Panc1 (cell line): ENCODE measurements at regions not wholly inside any gene's neighbourhood (a gene's known extent, or its start where the extent isn't known, plus 50 kb on each side); places are given as distances from the start of the nearest gene placed in this dataset.

Source experiments
- ATAC-seq: fragments of 200-7000 bp; cut with Tn5 transposase; 2 replicates; pipeline ENCODE4 v1.9.1; 2020; ENCODE audit warnings: mild to moderate bottlenecking, moderate library complexity
- BruUV-seq: library from RNA; stranded (reverse); fragments of 400-500 nt; replicated peaks from 2 replicates; lab custom pipeline; 2021; lab: Mats Ljungman, UMichigan
- CTCF ChIA-PET: fragments of 300-600 bp; sonication (Branson Sonifier 250); formaldehyde crosslinking; loops from one replicate; lab custom pipeline; 2022; ENCODE audit warnings: antibody characterized with exemption; lab: Charles Lee
- POLR2A ChIA-PET: fragments of 300-600 bp; sonication (Branson Sonifier 250); formaldehyde crosslinking; loops from one replicate; lab custom pipeline; 2022; ENCODE audit warnings: antibody characterized with exemption; lab: Charles Lee
- DNase-seq: peaks from one replicate; pipeline ENCODE4 v3.0.0-alpha.2; 2010; ENCODE audit warnings: low read depth, low spot score
- H3K27ac ChIP-seq: 2 replicates; pipeline ENCODE4 v1.5.1; 2011; ENCODE audit warnings: mild to moderate bottlenecking, low read length, inconsistent platforms
- H3K27me3 ChIP-seq: fragments of 200-500 bp; sonication (Bioruptor generic); 2 replicates; pipeline ENCODE4 v1.6.0; 2014; ENCODE audit warnings: low read length, inconsistent platforms; ENCODE audit not compliant: control insufficient read depth, insufficient read depth
- H3K36me3 ChIP-seq: fragments of 200-500 bp; sonication (Bioruptor generic); 2 replicates; pipeline ENCODE4 v1.5.1; 2014; ENCODE audit warnings: inconsistent platforms, mild to moderate bottlenecking, low read length, moderate library complexity; ENCODE audit not compliant: control insufficient read depth, insufficient read depth
- H3K4me1 ChIP-seq: 2 replicates; pipeline ENCODE4 v1.5.1; 2011; ENCODE audit warnings: inconsistent platforms, mild to moderate bottlenecking, low read length, moderate library complexity; ENCODE audit not compliant: control insufficient read depth, insufficient read depth
- H3K4me3 ChIP-seq, 2 experiments: 2 replicates each; pipeline ENCODE4 v1.5.1; 2011 to 2012; ENCODE audit warnings: low read depth in 2 of 2, low read length in 2 of 2, mild to moderate bottlenecking in 2 of 2, inconsistent platforms in 1 of 2, moderate library complexity in 1 of 2
- H3K9me3 ChIP-seq: fragments of 200-500 bp; sonication (Bioruptor generic); 2 replicates; pipeline ENCODE4 v1.5.1; 2014; ENCODE audit warnings: low read depth, mild to moderate bottlenecking, inconsistent platforms, low read length, moderate library complexity; ENCODE audit not compliant: control insufficient read depth, insufficient read depth
- CTCF ChIP-seq: fragments of 450-650 bp; IDR thresholded peaks from 2 replicates; pipeline ENCODE4 v1.5.1; 2017; ENCODE audit warnings: mild to moderate bottlenecking
- POLR2AphosphoS5 ChIP-seq: IDR thresholded peaks from 2 replicates; pipeline ENCODE4 v1.6.1; 2012; ENCODE audit warnings: mild to moderate bottlenecking, low read depth, low read length, moderate library complexity
- REST ChIP-seq, 2 experiments: IDR thresholded peaks; 2 replicates each; pipeline ENCODE4 v1.6.1; 2011 to 2012; ENCODE audit warnings: low read depth in 2 of 2, control low read depth in 1 of 2, low read length in 1 of 2, mild to moderate bottlenecking in 1 of 2, moderate library complexity in 1 of 2; ENCODE audit not compliant: insufficient read depth in 1 of 2
- SIN3A ChIP-seq: IDR thresholded peaks from 2 replicates; pipeline ENCODE4 v1.6.1; 2012; ENCODE audit warnings: low read depth, mild to moderate bottlenecking, low read length, moderate library complexity, borderline replicate concordance; ENCODE audit not compliant: insufficient read depth
- TCF7L2 ChIP-seq: IDR thresholded peaks from 2 replicates; pipeline ENCODE4 v1.6.1; 2011; ENCODE audit warnings: mild to moderate bottlenecking, low read depth, low read length, inconsistent platforms
- in situ Hi-C: cut with HindIII; loops from 2 replicates; pipeline ENCODE4 v1.10.0; 2016; ENCODE audit warnings: low sequenced_read_pairs, low pct_unique_long_range_greater_than_20kb
- intact Hi-C: fragments of 100-400 bp; cut with micrococcal nuclease; formaldehyde crosslinking; loops from one replicate; pipeline ENCODE4 v1.10.0; 2022; ENCODE audit not compliant: unreplicated experiment

GRCh38 chr5:121386334-121386733, 465.3 kb upstream of the FTMT start:
- ChIA-PET POLR2A (no interaction called here), CTCF (no interaction called here)
- ATAC-seq (no peak), DNase-seq (no peak)
- Histone ChIP-seq H3K27me3 (no peaks in the 10 kb centered on the region), H3K36me3 (no peaks in the 10 kb centered on the region), H3K9me3 (no peaks in the 10 kb centered on the region), H3K27ac (no peak overlapping the region), H3K4me3 (no peak overlapping the region), H3K4me1 (no peaks in the 10 kb centered on the region)
- BruUV-seq, result no TSS peak
- intact Hi-C loops, result no loop called here
- no peak for TF ChIP-seq CTCF
- no peak for TF ChIP-seq REST (IDR thresholded peaks at IDR 0.05; ENCODE audit: insufficient read depth in 1 of 2, low read depth in 2 of 2, low read length in 1 of 2)
- TF ChIP-seq SIN3A, result no peak
- no peak for TF ChIP-seq TCF7L2
- no peak for TF ChIP-seq POLR2AphosphoS5
- in situ Hi-C loops, result no loop called here

GRCh38 chr5:121396716-121397115, 455.0 kb upstream of the FTMT start:
- intact Hi-C loops, result no loop called here
- Histone ChIP-seq H3K27ac (no peak overlapping the region), H3K9me3 (no peaks in the 10 kb centered on the region), H3K36me3 (no peaks in the 10 kb centered on the region), H3K4me3 (no peak overlapping the region), H3K4me1 (no peaks in the 10 kb centered on the region), H3K27me3 (no peaks in the 10 kb centered on the region)
- in situ Hi-C loops, result no loop called here
- DNase-seq, result no peak
- ATAC-seq, result no peak
- ChIA-PET POLR2A (no interaction called here), CTCF (interaction anchor here (0.6 kb wide), 1 partner anchor 1126 kb away, joined by 4 read pairs; no protein-coding TSS in a partner anchor)
- no TSS peak for BruUV-seq
- TF ChIP-seq CTCF (no peak), SIN3A (no peak), TCF7L2 (no peak), POLR2AphosphoS5 (no peak), REST (IDR thresholded peaks at IDR 0.05; ENCODE audit: insufficient read depth in 1 of 2, low read depth in 2 of 2, low read length in 1 of 2) (no peak)
